ENCODE measurements at regions not wholly inside any gene's neighbourhood (a gene's known extent, or its start where the extent isn't known, plus 50 kb on each side); places are given as distances from the start of the nearest gene placed in this dataset.

- ChIA-PET POLR2A (no interaction called here), CTCF (no interaction called here)
- no peak for DNase-seq (ENCODE audit: extremely low spot score)
- TF ChIP-seq BHLHE40 (IDR thresholded peaks at IDR 0.05; ENCODE audit: borderline replicate concordance) (no peak), FOXA1 (IDR thresholded peaks at IDR 0.05) (no peak), SP1 (IDR thresholded peaks at IDR 0.05) (no peak), HDGF (IDR thresholded peaks at IDR 0.05; ENCODE audit: borderline replicate concordance) (no peak), ZNF384 (IDR thresholded peaks at IDR 0.05) (no peak), FOXK2 (IDR thresholded peaks at IDR 0.05) (no peak), SUZ12 (IDR thresholded peaks at IDR 0.05) (no peak), L3MBTL2 (conservative IDR thresholded peaks at IDR 0.05) (no peak), TARDBP (IDR thresholded peaks at IDR 0.05) (no peak), CTBP1 (IDR thresholded peaks at IDR 0.05; ENCODE audit: borderline replicate concordance) (no peak), FOXM1 (IDR thresholded peaks at IDR 0.05; ENCODE audit: borderline replicate concordance) (no peak), ELF4 (IDR thresholded peaks at IDR 0.05) (no peak), NFRKB (IDR thresholded peaks at IDR 0.05) (no peak), PKNOX1 (IDR thresholded peaks at IDR 0.05) (no peak)
These were observed 170.8 kb upstream of the HABP2 start for GRCh38 chr10:113381981-113382509.

GRCh38 chr10:113382691-113383090, 170.2 kb upstream of the HABP2 start:
- no peak for DNase-seq (ENCODE audit: extremely low spot score)
- POLR2A ChIA-PET = no interaction called here
- CTCF ChIA-PET = no interaction called here
- TF ChIP-seq ZNF384 (IDR thresholded peaks at IDR 0.05) = no peak
- TF ChIP-seq FOXA1 (IDR thresholded peaks at IDR 0.05) = no peak
- TF ChIP-seq CTBP1 (IDR thresholded peaks at IDR 0.05; ENCODE audit: borderline replicate concordance) = no peak
- TF ChIP-seq BHLHE40 (IDR thresholded peaks at IDR 0.05; ENCODE audit: borderline replicate concordance) = no peak
- TF ChIP-seq NFRKB (IDR thresholded peaks at IDR 0.05) = no peak
- TF ChIP-seq FOXM1 (IDR thresholded peaks at IDR 0.05; ENCODE audit: borderline replicate concordance) = no peak
- TF ChIP-seq ELF4 (IDR thresholded peaks at IDR 0.05) = no peak
- no peak for TF ChIP-seq L3MBTL2 (conservative IDR thresholded peaks at IDR 0.05)
- no peak for TF ChIP-seq SP1 (IDR thresholded peaks at IDR 0.05)
- no peak for TF ChIP-seq TARDBP (IDR thresholded peaks at IDR 0.05)
- TF ChIP-seq HDGF (IDR thresholded peaks at IDR 0.05; ENCODE audit: borderline replicate concordance) = no peak
- TF ChIP-seq PKNOX1 (IDR thresholded peaks at IDR 0.05) = no peak
- no peak for TF ChIP-seq ARNT (IDR thresholded peaks at IDR 0.05)
- TF ChIP-seq LEF1 (IDR thresholded peaks at IDR 0.05; ENCODE audit: borderline replicate concordance) = no peak

GRCh38 chr10:113384181-113384580, 168.7 kb upstream of the HABP2 start:
- ChIA-PET CTCF (interaction anchor here (0.6 to 2.0 kb wide), 5 partner anchors 11 to 792 kb away, joined by 3 to 8 read pairs (median 5); no protein-coding TSS in a partner anchor), POLR2A (no interaction called here)
- DNase-seq (ENCODE audit: extremely low spot score) = no peak
- TF ChIP-seq ZNF384 (IDR thresholded peaks at IDR 0.05) (no peak), L3MBTL2 (conservative IDR thresholded peaks at IDR 0.05) (no peak), PKNOX1 (IDR thresholded peaks at IDR 0.05) (no peak), TARDBP (IDR thresholded peaks at IDR 0.05) (no peak), ELF4 (IDR thresholded peaks at IDR 0.05) (no peak), HDGF (IDR thresholded peaks at IDR 0.05; ENCODE audit: borderline replicate concordance) (no peak), SP1 (IDR thresholded peaks at IDR 0.05) (no peak), LEF1 (IDR thresholded peaks at IDR 0.05; ENCODE audit: borderline replicate concordance) (no peak), CTBP1 (IDR thresholded peaks at IDR 0.05; ENCODE audit: borderline replicate concordance) (no peak)

- ChIA-PET POLR2A (interaction anchor here (0.6 kb wide), 1 partner anchor 611 kb away, joined by 3 read pairs; no protein-coding TSS in a partner anchor), CTCF (interaction anchor here (0.6 to 2.1 kb wide), 20 partner anchors 10 to 913 kb away, joined by 3 to 8 read pairs (median 3); no protein-coding TSS in a partner anchor)
- peak; percentile 88 for DNase-seq (ENCODE audit: extremely low spot score)
- TF ChIP-seq SUZ12 (IDR thresholded peaks at IDR 0.05) (no peak), ELF4 (IDR thresholded peaks at IDR 0.05) (no peak), CTBP1 (IDR thresholded peaks at IDR 0.05; ENCODE audit: borderline replicate concordance) (0 out of 2 replicates have a peak, but pooled peaks have one; percentile 23), PKNOX1 (IDR thresholded peaks at IDR 0.05) (peak; percentile 73)
These were observed 167.5 kb upstream of the HABP2 start for GRCh38 chr10:113385021-113385999.

GRCh38 chr10:113386005-113386404, 166.8 kb upstream of the HABP2 start:
- no peak for TF ChIP-seq FOXA1 (IDR thresholded peaks at IDR 0.05)
- TF ChIP-seq FOXM1 (IDR thresholded peaks at IDR 0.05; ENCODE audit: borderline replicate concordance) = no peak
- no peak for TF ChIP-seq CTBP1 (IDR thresholded peaks at IDR 0.05; ENCODE audit: borderline replicate concordance)
- no peak for TF ChIP-seq NFRKB (IDR thresholded peaks at IDR 0.05)
- TF ChIP-seq ARNT (IDR thresholded peaks at IDR 0.05) = no peak
- no peak for TF ChIP-seq PKNOX1 (IDR thresholded peaks at IDR 0.05)
- no peak for TF ChIP-seq L3MBTL2 (conservative IDR thresholded peaks at IDR 0.05)
- no peak for TF ChIP-seq SUZ12 (IDR thresholded peaks at IDR 0.05)
- TF ChIP-seq FOXK2 (IDR thresholded peaks at IDR 0.05) = no peak
- no peak for TF ChIP-seq SP1 (IDR thresholded peaks at IDR 0.05)
- TF ChIP-seq LEF1 (IDR thresholded peaks at IDR 0.05; ENCODE audit: borderline replicate concordance) = no peak
- TF ChIP-seq BHLHE40 (IDR thresholded peaks at IDR 0.05; ENCODE audit: borderline replicate concordance) = no peak
- no peak for TF ChIP-seq TARDBP (IDR thresholded peaks at IDR 0.05)
- no peak for TF ChIP-seq ELF4 (IDR thresholded peaks at IDR 0.05)
- ChIA-PET CTCF (interaction anchor here (0.7 to 2.1 kb wide), 12 partner anchors 9 to 914 kb away, joined by 3 to 8 read pairs (median 4); no protein-coding TSS in a partner anchor), POLR2A (no interaction called here)
- no peak for DNase-seq (ENCODE audit: extremely low spot score)

Measured in HEK293T (cell line).